ENCODE measurements at regions not wholly inside any gene's neighbourhood (a gene's known extent, or its start where the extent isn't known, plus 50 kb on each side); places are given as distances from the start of the nearest gene placed in this dataset.

- no peak for TF ChIP-seq POLR2A (IDR thresholded peaks at IDR 0.05; ENCODE audit: low read depth, low read length)
- TF ChIP-seq POLR2AphosphoS5 (IDR thresholded peaks at IDR 0.05; ENCODE audit: low read depth, low read length) = no peak
Measured at GRCh38 chr21:15135867-15136629, 71.2 kb upstream of the NRIP1 start.
